Calu3 (cell line): ENCODE measurements at regions not wholly inside any gene's neighbourhood (a gene's known extent, or its start where the extent isn't known, plus 50 kb on each side); places are given as distances from the start of the nearest gene placed in this dataset.

ENCODE experiments used
- BruUV-seq: library from RNA; stranded (reverse); fragments of 400-500 nt; replicated peaks from 2 replicates; lab custom pipeline; 2021; lab: Mats Ljungman, UMichigan
- CTCF ChIA-PET: fragments of 300-600 bp; sonication (Branson Sonifier 250); formaldehyde crosslinking; loops from one replicate; lab custom pipeline; 2022; ENCODE audit warnings: antibody characterized with exemption; lab: Charles Lee
- DNase-seq: peaks from one replicate; pipeline ENCODE4 v3.0.0; 2022
- H3K27ac Mint-ChIP-seq: one replicate; pipeline ENCODE4 v1.8.0; 2022; ENCODE audit warnings: mixed read lengths; ENCODE audit not compliant: unreplicated experiment
- H3K27me3 Mint-ChIP-seq: one replicate; pipeline ENCODE4 v1.8.0; 2022; ENCODE audit warnings: mixed read lengths; ENCODE audit not compliant: unreplicated experiment
- H3K36me3 Mint-ChIP-seq: one replicate; pipeline ENCODE4 v1.8.0; 2022; ENCODE audit warnings: mild to moderate bottlenecking, moderate library complexity, mixed read lengths; ENCODE audit not compliant: insufficient read depth, unreplicated experiment
- H3K4me1 Mint-ChIP-seq: one replicate; pipeline ENCODE4 v1.8.0; 2022; ENCODE audit warnings: mild to moderate bottlenecking, low read depth, mixed read lengths; ENCODE audit not compliant: unreplicated experiment
- H3K4me3 Mint-ChIP-seq: one replicate; pipeline ENCODE4 v1.8.0; 2022; ENCODE audit warnings: mild to moderate bottlenecking, low read depth, moderate library complexity, mixed read lengths; ENCODE audit not compliant: unreplicated experiment
- H3K9me3 Mint-ChIP-seq: one replicate; pipeline ENCODE4 v1.8.0; 2022; ENCODE audit warnings: low read depth, mixed read lengths; ENCODE audit not compliant: unreplicated experiment
- intact Hi-C: fragments of 100-400 bp; cut with micrococcal nuclease; formaldehyde crosslinking; loops from one replicate; pipeline ENCODE4 v1.10.0; 2022; ENCODE audit not compliant: unreplicated experiment
- TF ChIP-seq, protein P1 (sequence below): fragments of 200-600 bp; IDR thresholded peaks from one replicate; pipeline ENCODE4 v1.8.0; 2022; ENCODE audit warnings: antibody characterized with exemption; ENCODE audit not compliant: unreplicated experiment

DNA sequence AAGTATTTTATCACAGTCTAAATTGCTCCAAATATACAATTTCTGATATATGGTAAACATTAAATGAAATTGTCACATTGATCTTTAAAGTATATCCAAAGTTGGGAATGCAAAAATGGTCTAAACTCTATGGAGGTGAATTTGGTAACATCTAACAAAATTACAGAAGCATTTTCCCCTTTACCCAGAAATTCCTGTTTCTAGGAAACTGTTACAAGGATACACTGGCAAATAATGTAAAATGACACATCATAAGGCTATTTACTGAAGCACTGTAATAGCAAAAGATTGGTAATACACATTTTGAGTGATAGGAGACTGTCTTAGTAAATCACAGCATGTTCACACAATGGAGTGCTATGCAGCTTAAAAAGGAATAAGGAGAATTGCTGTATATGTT lies 50.0 kb upstream of the SLCO2A1 start:
- Mint-ChIP-seq H3K4me3 (no peak overlapping the region), H3K27me3 (peaks cover 61% of the 10 kb centered on the region)
- DNase-seq: no peak

More for the DNA sequence above, 50.0 kb upstream of the SLCO2A1 start:
- Mint-ChIP-seq H3K36me3 (no peaks in the 10 kb centered on the region), H3K4me1 (no peaks in the 10 kb centered on the region), H3K27ac (no peak overlapping the region), H3K9me3 (peaks cover 3% of the 10 kb centered on the region)
- TF ChIP-seq, protein P1, sequence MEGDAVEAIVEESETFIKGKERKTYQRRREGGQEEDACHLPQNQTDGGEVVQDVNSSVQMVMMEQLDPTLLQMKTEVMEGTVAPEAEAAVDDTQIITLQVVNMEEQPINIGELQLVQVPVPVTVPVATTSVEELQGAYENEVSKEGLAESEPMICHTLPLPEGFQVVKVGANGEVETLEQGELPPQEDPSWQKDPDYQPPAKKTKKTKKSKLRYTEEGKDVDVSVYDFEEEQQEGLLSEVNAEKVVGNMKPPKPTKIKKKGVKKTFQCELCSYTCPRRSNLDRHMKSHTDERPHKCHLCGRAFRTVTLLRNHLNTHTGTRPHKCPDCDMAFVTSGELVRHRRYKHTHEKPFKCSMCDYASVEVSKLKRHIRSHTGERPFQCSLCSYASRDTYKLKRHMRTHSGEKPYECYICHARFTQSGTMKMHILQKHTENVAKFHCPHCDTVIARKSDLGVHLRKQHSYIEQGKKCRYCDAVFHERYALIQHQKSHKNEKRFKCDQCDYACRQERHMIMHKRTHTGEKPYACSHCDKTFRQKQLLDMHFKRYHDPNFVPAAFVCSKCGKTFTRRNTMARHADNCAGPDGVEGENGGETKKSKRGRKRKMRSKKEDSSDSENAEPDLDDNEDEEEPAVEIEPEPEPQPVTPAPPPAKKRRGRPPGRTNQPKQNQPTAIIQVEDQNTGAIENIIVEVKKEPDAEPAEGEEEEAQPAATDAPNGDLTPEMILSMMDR: no peak
- intact Hi-C loops: no loop called here
- CTCF ChIA-PET: no interaction called here
- BruUV-seq: no TSS peak
